ENCODE measurements at regions not wholly inside any gene's neighbourhood (a gene's known extent, or its start where the extent isn't known, plus 50 kb on each side); places are given as distances from the start of the nearest gene placed in this dataset.
A peak's percentile ranks its signal among the peaks of the same experiment; 100 is the strongest.

DNA sequence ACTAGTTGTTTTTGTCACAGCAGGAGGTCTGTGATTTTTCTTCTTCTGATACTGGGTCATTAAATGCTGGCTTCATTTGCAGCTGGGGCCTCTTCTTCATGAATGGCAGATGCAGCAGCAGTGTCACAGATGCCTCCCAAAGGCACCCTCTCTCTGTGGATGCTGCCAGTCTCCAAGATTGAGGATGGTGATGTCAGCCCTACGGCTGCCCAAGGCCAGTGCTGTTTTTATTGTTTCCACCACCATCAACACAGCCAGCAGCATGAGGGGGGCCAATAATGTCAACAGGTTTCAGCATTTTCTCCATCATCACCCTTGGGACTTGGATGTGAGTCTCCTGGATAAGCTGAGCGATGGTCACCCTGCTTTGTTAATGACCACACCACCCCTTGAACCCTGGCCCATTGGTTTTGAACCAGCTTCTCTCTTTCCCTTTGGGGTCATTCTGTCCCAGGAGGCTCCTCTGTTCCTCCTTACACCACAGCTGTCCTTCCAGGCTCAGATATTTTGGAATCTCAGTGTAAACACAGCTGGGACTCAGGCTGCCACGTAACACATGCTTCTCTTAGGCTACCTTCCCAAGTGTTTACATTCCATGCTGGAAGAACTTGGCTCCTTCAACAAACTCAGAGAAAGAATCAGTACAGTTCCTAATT is 151.7 kb upstream of the DDHD1 start:
- peak in 1 of 4 donors; percentile 26 for TF ChIP-seq POLR2AphosphoS5 (IDR thresholded peaks at IDR 0.05)
- TF ChIP-seq EP300 (IDR thresholded peaks at IDR 0.05) = no peak
- no peak for TF ChIP-seq POLR2A (IDR thresholded peaks at IDR 0.05)
- TF ChIP-seq, protein P1, sequence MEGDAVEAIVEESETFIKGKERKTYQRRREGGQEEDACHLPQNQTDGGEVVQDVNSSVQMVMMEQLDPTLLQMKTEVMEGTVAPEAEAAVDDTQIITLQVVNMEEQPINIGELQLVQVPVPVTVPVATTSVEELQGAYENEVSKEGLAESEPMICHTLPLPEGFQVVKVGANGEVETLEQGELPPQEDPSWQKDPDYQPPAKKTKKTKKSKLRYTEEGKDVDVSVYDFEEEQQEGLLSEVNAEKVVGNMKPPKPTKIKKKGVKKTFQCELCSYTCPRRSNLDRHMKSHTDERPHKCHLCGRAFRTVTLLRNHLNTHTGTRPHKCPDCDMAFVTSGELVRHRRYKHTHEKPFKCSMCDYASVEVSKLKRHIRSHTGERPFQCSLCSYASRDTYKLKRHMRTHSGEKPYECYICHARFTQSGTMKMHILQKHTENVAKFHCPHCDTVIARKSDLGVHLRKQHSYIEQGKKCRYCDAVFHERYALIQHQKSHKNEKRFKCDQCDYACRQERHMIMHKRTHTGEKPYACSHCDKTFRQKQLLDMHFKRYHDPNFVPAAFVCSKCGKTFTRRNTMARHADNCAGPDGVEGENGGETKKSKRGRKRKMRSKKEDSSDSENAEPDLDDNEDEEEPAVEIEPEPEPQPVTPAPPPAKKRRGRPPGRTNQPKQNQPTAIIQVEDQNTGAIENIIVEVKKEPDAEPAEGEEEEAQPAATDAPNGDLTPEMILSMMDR (IDR thresholded peaks at IDR 0.05) = no peak
